ENCODE measurements at regions not wholly inside any gene's neighbourhood (a gene's known extent, or its start where the extent isn't known, plus 50 kb on each side); places are given as distances from the start of the nearest gene placed in this dataset.

- TF ChIP-seq CTCF (conservative IDR thresholded peaks at IDR 0.05; ENCODE audit: low read depth, low read length): no peak
- TF ChIP-seq MXI1 (IDR thresholded peaks at IDR 0.05; ENCODE audit: borderline replicate concordance, low read depth, low read length): no peak
- TF ChIP-seq, protein P1, sequence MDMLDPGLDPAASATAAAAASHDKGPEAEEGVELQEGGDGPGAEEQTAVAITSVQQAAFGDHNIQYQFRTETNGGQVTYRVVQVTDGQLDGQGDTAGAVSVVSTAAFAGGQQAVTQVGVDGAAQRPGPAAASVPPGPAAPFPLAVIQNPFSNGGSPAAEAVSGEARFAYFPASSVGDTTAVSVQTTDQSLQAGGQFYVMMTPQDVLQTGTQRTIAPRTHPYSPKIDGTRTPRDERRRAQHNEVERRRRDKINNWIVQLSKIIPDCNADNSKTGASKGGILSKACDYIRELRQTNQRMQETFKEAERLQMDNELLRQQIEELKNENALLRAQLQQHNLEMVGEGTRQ (IDR thresholded peaks at IDR 0.05; ENCODE audit: low read depth, low read length): no peak
- no peak for TF ChIP-seq POLR2A (IDR thresholded peaks at IDR 0.05; ENCODE audit: low read depth, low read length)
- no peak for TF ChIP-seq MAFK (IDR thresholded peaks at IDR 0.05; ENCODE audit: low read depth, low read length)
- no peak for TF ChIP-seq RAD21 (IDR thresholded peaks at IDR 0.05; ENCODE audit: low read length)
- no peak for TF ChIP-seq NFE2L2 (IDR thresholded peaks at IDR 0.05; ENCODE audit: low read depth, low read length)
- TF ChIP-seq MAZ (IDR thresholded peaks at IDR 0.05; ENCODE audit: borderline replicate concordance, low read depth, low read length): no peak
- TF ChIP-seq BHLHE40 (IDR thresholded peaks at IDR 0.05; ENCODE audit: low read depth, low read length): no peak
- TF ChIP-seq SMC3 (IDR thresholded peaks at IDR 0.05; ENCODE audit: low read depth, low read length): no peak
- no peak for TF ChIP-seq FOS (IDR thresholded peaks at IDR 0.05; ENCODE audit: low read depth, low read length)
- no peak for TF ChIP-seq CHD1 (IDR thresholded peaks at IDR 0.05; ENCODE audit: low read depth, low read length)
- TF ChIP-seq CEBPB (IDR thresholded peaks at IDR 0.05; ENCODE audit: low read depth, low read length): no peak
- TF ChIP-seq RCOR1 (IDR thresholded peaks at IDR 0.05; ENCODE audit: insufficient replicate concordance, low read length): no peak
Measured at GRCh38 chr21:15567191-15567590, 162.6 kb upstream of the USP25 start.

Measured in IMR-90 (cell line).